Brain microvascular endothelial cell (primary cell): ENCODE measurements at regions not wholly inside any gene's neighbourhood (a gene's known extent, or its start where the extent isn't known, plus 50 kb on each side); places are given as distances from the start of the nearest gene placed in this dataset.

Source experiments
- DNase-seq: peaks from one replicate; pipeline ENCODE4 v3.0.0-alpha.2; 2020
- H3K27ac ChIP-seq: fragments of 250-450 bp; sonication (Bioruptor Pico); 2 replicates; pipeline ENCODE4 v1.5.1; 2020; ENCODE audit warnings: mild to moderate bottlenecking, moderate library complexity
- H3K27me3 ChIP-seq: fragments of 250-450 bp; sonication (Bioruptor Pico); replicated peaks from 2 replicates; pipeline ENCODE4 v1.5.1; 2020; ENCODE audit warnings: mild to moderate bottlenecking
- H3K36me3 ChIP-seq: fragments of 250-450 bp; sonication (Bioruptor Pico); replicated peaks from 2 replicates; pipeline ENCODE4 v1.5.1; 2020; ENCODE audit warnings: mild to moderate bottlenecking
- H3K4me3 ChIP-seq: 2 replicates; pipeline ENCODE4 v1.5.1; 2011; ENCODE audit warnings: low read depth, mild to moderate bottlenecking, control low read depth, low read length, moderate library complexity
- in situ Hi-C: cut with HindIII; loops from 2 replicates; pipeline ENCODE4 v1.10.0; 2017; ENCODE audit warnings: low sequenced_read_pairs, low pct_ligation_motif_present
- TF ChIP-seq, protein P1 (sequence below): IDR thresholded peaks from 2 replicates; pipeline ENCODE4 v1.5.1; 2011; ENCODE audit warnings: low read depth, mild to moderate bottlenecking, moderate library complexity, low read length, control low read depth, inconsistent platforms; ENCODE audit errors: missing control alignments

DNA sequence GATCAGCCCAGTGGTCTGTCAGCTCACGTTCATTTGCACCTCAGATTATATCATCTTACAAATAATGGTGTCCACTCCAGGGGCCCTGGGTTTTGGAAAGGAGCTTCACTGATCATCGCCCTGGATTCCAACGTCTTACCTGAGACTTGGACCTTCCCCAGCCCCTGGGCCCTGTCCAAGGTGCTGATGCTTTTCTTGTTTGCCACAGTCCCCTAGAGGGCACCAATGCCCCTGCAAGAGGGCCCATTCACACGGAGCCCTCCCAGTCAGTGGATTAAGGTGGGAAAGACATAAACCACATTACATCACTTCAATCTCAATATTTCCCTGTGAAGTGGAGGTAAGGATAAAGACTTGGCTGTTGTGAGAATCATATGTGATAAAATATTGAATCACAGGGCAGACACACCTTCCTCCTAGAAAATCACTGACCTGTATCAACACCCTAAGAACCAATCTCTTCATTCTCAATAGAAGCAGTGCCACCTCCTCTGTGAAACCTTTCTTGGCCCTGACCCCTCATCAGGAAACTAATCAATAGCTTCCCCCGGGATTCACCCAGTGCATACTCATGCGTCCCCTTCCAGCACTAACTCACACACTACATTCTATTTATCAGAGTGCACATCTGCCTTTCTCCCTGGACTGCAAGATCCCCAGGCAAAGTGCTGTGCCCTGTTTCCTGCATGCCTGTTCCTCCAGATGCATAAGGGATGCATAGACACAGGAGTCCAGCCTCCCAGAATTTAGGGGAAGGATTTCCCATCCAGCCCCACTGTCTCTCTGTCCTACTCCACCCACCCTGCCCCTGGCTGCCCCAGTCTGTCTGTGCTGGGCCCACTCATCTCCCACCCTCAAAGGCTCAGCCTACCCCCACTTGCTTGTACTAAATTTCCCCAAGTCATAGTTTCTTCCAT is 167.0 kb downstream of the BUD13 start:
- TF ChIP-seq, protein P1, sequence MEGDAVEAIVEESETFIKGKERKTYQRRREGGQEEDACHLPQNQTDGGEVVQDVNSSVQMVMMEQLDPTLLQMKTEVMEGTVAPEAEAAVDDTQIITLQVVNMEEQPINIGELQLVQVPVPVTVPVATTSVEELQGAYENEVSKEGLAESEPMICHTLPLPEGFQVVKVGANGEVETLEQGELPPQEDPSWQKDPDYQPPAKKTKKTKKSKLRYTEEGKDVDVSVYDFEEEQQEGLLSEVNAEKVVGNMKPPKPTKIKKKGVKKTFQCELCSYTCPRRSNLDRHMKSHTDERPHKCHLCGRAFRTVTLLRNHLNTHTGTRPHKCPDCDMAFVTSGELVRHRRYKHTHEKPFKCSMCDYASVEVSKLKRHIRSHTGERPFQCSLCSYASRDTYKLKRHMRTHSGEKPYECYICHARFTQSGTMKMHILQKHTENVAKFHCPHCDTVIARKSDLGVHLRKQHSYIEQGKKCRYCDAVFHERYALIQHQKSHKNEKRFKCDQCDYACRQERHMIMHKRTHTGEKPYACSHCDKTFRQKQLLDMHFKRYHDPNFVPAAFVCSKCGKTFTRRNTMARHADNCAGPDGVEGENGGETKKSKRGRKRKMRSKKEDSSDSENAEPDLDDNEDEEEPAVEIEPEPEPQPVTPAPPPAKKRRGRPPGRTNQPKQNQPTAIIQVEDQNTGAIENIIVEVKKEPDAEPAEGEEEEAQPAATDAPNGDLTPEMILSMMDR, result peak; percentile 64
- peak; percentile 6 for DNase-seq
- Histone ChIP-seq H3K27me3 (no peaks in the 10 kb centered on the region), H3K27ac (no peak overlapping the region), H3K4me3 (no peak overlapping the region), H3K36me3 (no peaks in the 10 kb centered on the region)
- in situ Hi-C loops, result no loop called here

DNA sequence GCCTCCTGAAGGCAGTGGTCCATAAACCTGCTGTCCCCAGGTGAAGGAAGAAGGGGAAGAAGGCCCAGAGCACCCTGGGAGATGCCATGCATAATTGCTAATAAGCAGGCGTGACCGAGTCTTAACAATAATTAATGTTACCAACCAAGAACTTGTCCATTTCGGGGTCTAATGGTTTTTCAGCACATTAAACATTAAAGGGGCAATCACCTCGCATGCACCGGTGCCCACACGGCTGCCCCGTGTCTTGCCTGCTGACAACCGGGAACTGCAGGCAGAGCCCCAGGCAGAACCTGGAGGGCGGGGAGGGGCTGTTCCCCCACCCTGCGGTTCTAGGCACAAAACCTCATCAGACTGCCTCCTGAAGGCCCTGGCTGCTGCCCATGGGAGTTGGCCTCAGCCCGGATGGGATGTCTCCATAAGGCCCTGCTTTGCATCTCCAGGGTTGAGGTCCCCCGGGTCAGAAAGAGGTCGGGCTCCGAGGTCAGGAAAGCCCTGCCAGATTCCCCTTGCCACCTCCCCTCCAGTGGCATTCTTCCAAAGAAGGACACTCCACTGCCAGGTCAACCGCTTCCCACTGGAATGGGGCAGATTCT is 169.0 kb downstream of the BUD13 start:
- Histone ChIP-seq H3K36me3 (no peaks in the 10 kb centered on the region), H3K27ac (no peak overlapping the region), H3K27me3 (no peaks in the 10 kb centered on the region), H3K4me3 (no peak overlapping the region)
- TF ChIP-seq, protein P1, result no peak
- in situ Hi-C loops, result no loop called here
- DNase-seq, result no peak

DNA sequence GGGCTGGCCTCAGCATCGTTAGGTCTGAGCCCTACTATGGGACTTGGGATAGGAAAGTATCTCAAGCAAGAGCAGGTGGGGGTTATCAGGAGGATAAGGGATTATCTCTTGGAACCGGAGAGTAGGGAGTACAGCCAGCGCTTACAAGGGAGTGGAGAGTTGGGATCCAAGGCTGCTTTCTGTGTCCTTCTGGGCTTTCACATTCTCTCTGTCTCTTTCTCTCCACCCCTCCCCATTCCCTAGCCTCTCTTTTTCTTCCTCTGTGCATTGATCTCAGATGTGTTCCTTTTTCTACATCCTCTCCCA is 170.2 kb downstream of the BUD13 start:
- in situ Hi-C loops, result no loop called here
- DNase-seq, result no peak
- TF ChIP-seq, protein P1, result no peak
- H3K27ac ChIP-seq, result no peak overlapping the region
- no peaks in the 10 kb centered on the region for H3K27me3 ChIP-seq
- H3K36me3 ChIP-seq, result no peaks in the 10 kb centered on the region
- H3K4me3 ChIP-seq, result no peak overlapping the region

DNA sequence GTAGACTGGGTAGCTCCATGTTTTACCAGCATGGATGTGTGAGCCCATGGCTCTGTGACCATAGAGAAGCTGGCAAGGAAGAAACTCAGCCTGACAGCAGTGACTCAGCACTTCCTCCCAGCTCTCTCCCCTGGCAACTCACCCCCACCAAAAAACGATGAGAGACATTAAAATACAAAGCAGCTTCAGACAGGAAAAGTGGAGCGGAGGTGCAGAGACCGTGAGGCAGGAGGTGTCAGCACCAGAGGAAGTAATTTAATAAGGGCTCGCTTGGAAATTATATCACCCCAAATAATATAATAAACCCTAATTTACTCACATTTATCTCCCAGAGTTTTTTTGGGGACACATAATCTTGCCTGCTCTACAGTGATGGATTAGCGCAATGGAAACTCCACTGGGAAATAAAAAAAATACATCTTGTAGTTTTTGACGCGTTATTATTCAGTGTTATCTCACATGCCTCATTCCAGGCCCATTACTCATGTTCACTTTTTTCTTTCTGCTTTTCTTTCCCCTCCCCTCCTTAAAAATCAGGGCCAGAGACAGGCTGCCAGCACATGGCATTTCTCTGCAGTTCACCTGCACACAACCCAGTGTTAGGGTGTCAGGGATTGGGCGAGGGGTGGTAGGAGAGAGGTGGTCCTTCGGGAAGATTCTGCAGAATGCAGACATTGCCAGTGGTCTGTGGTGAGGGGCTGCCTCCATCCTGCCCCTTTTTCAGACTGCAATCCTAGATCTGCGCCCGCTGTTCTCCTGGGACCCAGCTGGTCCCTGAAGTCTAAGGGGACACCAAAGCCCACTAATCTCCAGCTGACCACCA is 170.8 kb downstream of the BUD13 start:
- TF ChIP-seq, protein P1, result no peak
- Histone ChIP-seq H3K27me3 (no peaks in the 10 kb centered on the region), H3K36me3 (no peaks in the 10 kb centered on the region), H3K27ac (no peak overlapping the region), H3K4me3 (no peak overlapping the region)
- in situ Hi-C loops, result no loop called here
- DNase-seq, result peak; percentile 20

DNA sequence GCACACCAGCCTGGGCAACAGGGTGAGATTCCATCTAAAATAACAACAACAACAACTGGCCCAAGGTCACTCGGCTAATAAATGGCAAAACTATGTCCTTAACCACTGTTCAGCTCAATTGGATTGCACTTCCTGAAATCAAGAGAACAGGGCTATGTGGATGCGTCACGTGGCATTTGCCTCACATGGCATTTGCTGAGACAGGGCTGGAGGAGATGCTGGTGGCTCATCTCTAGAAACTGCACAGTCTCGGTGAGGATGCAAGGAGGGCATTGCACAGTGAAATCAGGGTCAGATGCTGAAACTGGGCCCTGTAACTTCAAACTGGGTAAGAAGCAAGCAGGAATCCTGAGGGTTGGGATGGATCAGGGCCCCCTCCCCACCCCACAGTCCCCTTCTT is 171.9 kb downstream of the BUD13 start:
- in situ Hi-C loops, result no loop called here
- DNase-seq, result no peak
- no peaks in the 10 kb centered on the region for H3K27me3 ChIP-seq
- H3K36me3 ChIP-seq, result no peaks in the 10 kb centered on the region
- H3K4me3 ChIP-seq, result no peak overlapping the region
- TF ChIP-seq, protein P1, result no peak
- no peak overlapping the region for H3K27ac ChIP-seq
